ENCODE measurements at regions not wholly inside any gene's neighbourhood (a gene's known extent, or its start where the extent isn't known, plus 50 kb on each side); places are given as distances from the start of the nearest gene placed in this dataset.

GRCh38 chr1:56416495-56416894, 162.9 kb downstream of the PLPP3 start:
- TF ChIP-seq CTCF (IDR thresholded peaks at IDR 0.05) (peak in 1 of 5 experiments; percentile 17), EP300 (IDR thresholded peaks at IDR 0.05; ENCODE audit: low read depth) (no peak), POLR2A (IDR thresholded peaks at IDR 0.05) (no peak)
- Histone ChIP-seq H3K9me3 (no peaks in the 10 kb centered on the region), H3K27me3 (no peaks in the 10 kb centered on the region), H3K36me3 (no peaks in the 10 kb centered on the region), H3K27ac (no peak overlapping the region), H3K4me1 (peaks cover 0 to 16% (median 4%) of the 10 kb centered on the region in 4 donors), H3K4me3 (no peak overlapping the region)
- in situ Hi-C loops (cut with MboI; ENCODE audit: low pct_ligation_motif_present in 1 of 4, low pct_unique_long_range_greater_than_20kb in 1 of 4, low sequenced_read_pairs in 3 of 4) (loop anchor here in 2 of 4 donors (10.0 to 25.0 kb wide), 2 partner anchors 168 to 171 kb away; partner anchors contain the start of gene PLPP3 (in 1 of the 2)), intact Hi-C loops (cut with DNase I; ENCODE audit: low total_unique reads) (no loop called here)
- WGBS, 2 donors (ENCODE audit: low coverage in 1 of 2), result 44 to 60% methylated on average over 2 of the region's 2 CpGs
- no peak for DNase-seq

- no peak overlapping the region for H3K27ac ChIP-seq
- WGBS, 2 donors (ENCODE audit: low coverage in 1 of 2), result 40% methylated on average over 4 of the region's 4 CpGs; no CpG with 5 or more reads in 1 of the 2 donors
- peaks cover 0 to 22% (median 6%) of the 10 kb centered on the region in 4 donors for H3K4me1 ChIP-seq
- no peak for DNase-seq
- TF ChIP-seq EP300 (IDR thresholded peaks at IDR 0.05; ENCODE audit: low read depth) (no peak), CTCF (IDR thresholded peaks at IDR 0.05) (no peak), POLR2A (IDR thresholded peaks at IDR 0.05) (no peak), POLR2AphosphoS5 (IDR thresholded peaks at IDR 0.05) (no peak)
- no peaks in the 10 kb centered on the region for H3K36me3 ChIP-seq
- no peak overlapping the region for H3K4me3 ChIP-seq
- intact Hi-C loops (cut with DNase I; ENCODE audit: low total_unique reads) (no loop called here), in situ Hi-C loops (cut with MboI; ENCODE audit: low pct_ligation_motif_present in 1 of 4, low pct_unique_long_range_greater_than_20kb in 1 of 4, low sequenced_read_pairs in 3 of 4) (loop anchor here in 2 of 4 donors (10.0 to 25.0 kb wide), 2 partner anchors 169 to 172 kb away; partner anchors contain the start of gene PLPP3 (in 1 of the 2))
- H3K9me3 ChIP-seq, result no peaks in the 10 kb centered on the region
- no peaks in the 10 kb centered on the region for H3K27me3 ChIP-seq
Measured at GRCh38 chr1:56415720-56416119, 163.6 kb downstream of the PLPP3 start.

- H3K4me3 ChIP-seq, result no peak overlapping the region
- in situ Hi-C loops (cut with MboI; ENCODE audit: low pct_ligation_motif_present in 1 of 4, low pct_unique_long_range_greater_than_20kb in 1 of 4, low sequenced_read_pairs in 3 of 4) (loop anchor here in 2 of 4 donors (10.0 to 25.0 kb wide), 2 partner anchors 170 to 172 kb away; partner anchors contain the start of gene PLPP3 (in 1 of the 2)), intact Hi-C loops (cut with DNase I; ENCODE audit: low total_unique reads) (no loop called here)
- WGBS, 2 donors (ENCODE audit: low coverage in 1 of 2), result 67 to 88% methylated on average over 1 to 3 of the region's 3 CpGs
- no peak for DNase-seq
- no peak for TF ChIP-seq EP300 (IDR thresholded peaks at IDR 0.05; ENCODE audit: low read depth)
- H3K36me3 ChIP-seq, result no peaks in the 10 kb centered on the region
- no peak overlapping the region for H3K27ac ChIP-seq
- H3K4me1 ChIP-seq, result peaks cover 0 to 23% (median 6%) of the 10 kb centered on the region in 4 donors
- no peaks in the 10 kb centered on the region for H3K27me3 ChIP-seq
- no peaks in the 10 kb centered on the region for H3K9me3 ChIP-seq
Measured at GRCh38 chr1:56415258-56415657, 164.1 kb downstream of the PLPP3 start.

GRCh38 chr1:56414728-56415224, 164.6 kb downstream of the PLPP3 start:
- Histone ChIP-seq H3K36me3 (no peaks in the 10 kb centered on the region), H3K4me3 (no peak overlapping the region), H3K4me1 (peaks cover 0 to 23% (median 6%) of the 10 kb centered on the region in 4 donors), H3K9me3 (no peaks in the 10 kb centered on the region), H3K27ac (no peak overlapping the region), H3K27me3 (no peaks in the 10 kb centered on the region)
- no peak for TF ChIP-seq CTCF (IDR thresholded peaks at IDR 0.05)
- TF ChIP-seq EP300 (IDR thresholded peaks at IDR 0.05; ENCODE audit: low read depth), result no peak
- TF ChIP-seq POLR2A (IDR thresholded peaks at IDR 0.05), result no peak
- no peak for TF ChIP-seq POLR2AphosphoS5 (IDR thresholded peaks at IDR 0.05)
- 35 to 42% methylated on average over 3 to 9 of the region's 9 CpGs for WGBS, 2 donors (ENCODE audit: low coverage in 1 of 2)
- intact Hi-C loops (cut with DNase I; ENCODE audit: low total_unique reads) (no loop called here), in situ Hi-C loops (cut with MboI; ENCODE audit: low pct_ligation_motif_present in 1 of 4, low pct_unique_long_range_greater_than_20kb in 1 of 4, low sequenced_read_pairs in 3 of 4) (loop anchor here in 2 of 4 donors (10.0 to 25.0 kb wide), 2 partner anchors 170 to 173 kb away; partner anchors contain the start of gene PLPP3 (in 1 of the 2))
- DNase-seq, result no peak
